ENCODE measurements at regions not wholly inside any gene's neighbourhood (a gene's known extent, or its start where the extent isn't known, plus 50 kb on each side); places are given as distances from the start of the nearest gene placed in this dataset.

DNA sequence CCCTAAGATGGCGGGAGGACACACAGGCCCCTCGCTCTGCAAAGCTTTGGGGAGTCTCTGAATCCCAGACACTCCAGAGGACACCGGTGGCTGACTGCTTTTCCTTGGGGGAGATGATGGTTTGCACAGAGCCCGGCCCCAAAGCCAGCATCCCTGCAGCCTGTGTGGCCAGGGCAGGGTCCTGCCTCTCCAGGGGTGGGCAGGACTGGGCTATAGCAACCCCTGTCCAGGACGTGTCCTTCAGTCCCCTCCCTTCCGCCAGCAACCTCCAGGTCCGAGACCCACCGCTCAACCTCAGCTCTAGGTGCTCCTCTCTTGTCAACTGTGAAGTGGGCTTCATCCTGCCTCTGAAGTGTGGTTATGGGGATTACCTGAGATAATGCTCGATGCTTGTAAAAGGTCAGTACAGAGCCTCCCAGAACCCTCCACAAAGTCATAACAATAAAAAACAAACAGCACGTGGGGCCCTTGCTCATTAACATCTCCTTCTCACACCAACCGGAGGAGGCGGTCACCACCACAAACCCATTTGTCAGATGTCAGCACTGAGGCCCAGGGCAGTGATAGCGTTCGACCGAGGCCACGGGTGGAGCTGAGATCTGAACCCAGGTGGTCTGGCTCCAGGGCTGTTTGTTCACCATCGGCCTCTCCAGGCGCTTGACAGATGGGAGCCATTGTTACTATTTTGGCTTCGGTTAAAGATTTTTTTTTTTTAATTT, 304.8 kb downstream of the IRF8 start:
- no peak for TF ChIP-seq FOXM1 (IDR thresholded peaks at IDR 0.05; ENCODE audit: borderline replicate concordance, low read depth)
- TF ChIP-seq, protein P1, sequence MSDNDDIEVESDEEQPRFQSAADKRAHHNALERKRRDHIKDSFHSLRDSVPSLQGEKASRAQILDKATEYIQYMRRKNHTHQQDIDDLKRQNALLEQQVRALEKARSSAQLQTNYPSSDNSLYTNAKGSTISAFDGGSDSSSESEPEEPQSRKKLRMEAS (IDR thresholded peaks at IDR 0.05), result no peak
- no peak for TF ChIP-seq CEBPB (IDR thresholded peaks at IDR 0.05)
- TF ChIP-seq TAF1 (IDR thresholded peaks at IDR 0.05; ENCODE audit: low read depth), result no peak

Data from Ishikawa (cell line).